NCI-H526 treated with DMSO at 0.1 percent for 48 hours (cell line): ENCODE measurements at regions not wholly inside any gene's neighbourhood (a gene's known extent, or its start where the extent isn't known, plus 50 kb on each side); places are given as distances from the start of the nearest gene placed in this dataset.

Experiments used
- DNase-seq: peaks from one replicate; lab custom pipeline; 2025; lab: John Stamatoyannopoulos, UW

- no peak for DNase-seq
Measured at GRCh38 chr13:73616861-73617260, 517.3 kb downstream of the KLF12 start.

DNA sequence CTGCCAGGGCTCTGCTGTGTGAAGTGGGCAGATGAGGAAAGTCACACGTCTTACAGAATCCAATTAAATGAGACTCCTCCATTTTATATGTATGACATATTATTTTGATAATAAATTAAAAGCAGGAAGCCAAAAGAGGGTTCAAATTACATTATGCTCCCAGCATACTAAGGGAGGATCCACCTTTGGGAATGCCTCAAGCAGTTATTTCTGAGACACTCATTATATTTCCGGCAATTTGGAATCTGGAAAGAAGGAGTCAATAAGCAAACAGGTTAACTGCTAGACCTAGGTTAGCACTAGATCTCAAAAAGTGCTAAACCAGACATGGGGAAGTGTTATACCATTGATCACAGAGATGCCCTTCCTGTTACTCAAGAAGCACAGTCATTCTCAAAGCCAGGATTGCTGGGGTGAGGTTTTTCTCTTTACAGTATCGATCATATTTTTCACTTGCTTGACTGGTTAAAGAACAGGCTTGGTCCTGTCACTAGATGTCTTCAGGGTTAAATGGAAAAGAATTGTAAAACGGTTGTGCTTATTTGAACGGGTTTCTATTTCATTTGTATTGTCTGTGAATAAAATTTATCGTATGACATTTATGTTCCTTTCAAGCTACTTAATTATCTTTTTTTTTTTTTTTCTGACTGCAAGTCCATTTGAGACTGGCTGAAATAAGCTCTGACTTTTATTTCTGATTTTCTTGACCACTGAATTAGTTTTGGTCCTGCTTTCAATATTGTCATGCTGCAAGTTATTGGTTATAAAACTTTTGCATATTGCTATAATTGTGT lies 523.2 kb downstream of the KLF12 start:
- DNase-seq: no peak

GRCh38 chr13:73608711-73609485 lies 525.3 kb downstream of the KLF12 start:
- no peak for DNase-seq

DNA sequence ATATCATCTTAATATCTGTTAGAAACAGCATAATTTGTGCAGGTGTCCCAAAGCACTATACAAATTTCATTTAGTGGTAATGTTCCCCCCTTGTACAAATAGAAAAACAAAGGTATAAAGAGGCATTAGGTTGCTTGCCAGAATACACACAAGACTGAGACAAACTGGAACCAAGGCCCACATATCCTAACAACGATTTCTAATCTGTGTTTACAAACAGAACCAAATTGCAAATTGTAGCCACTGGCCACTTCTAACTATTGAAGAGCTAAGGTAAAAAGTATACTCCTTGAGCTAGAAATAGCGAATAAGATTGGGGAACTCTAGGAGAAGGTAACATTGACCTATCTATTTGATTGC lies 526.1 kb downstream of the KLF12 start:
- DNase-seq: peak; percentile 77

- DNase-seq: no peak
Measured at GRCh38 chr13:73607489-73608156, 526.6 kb downstream of the KLF12 start.

DNA sequence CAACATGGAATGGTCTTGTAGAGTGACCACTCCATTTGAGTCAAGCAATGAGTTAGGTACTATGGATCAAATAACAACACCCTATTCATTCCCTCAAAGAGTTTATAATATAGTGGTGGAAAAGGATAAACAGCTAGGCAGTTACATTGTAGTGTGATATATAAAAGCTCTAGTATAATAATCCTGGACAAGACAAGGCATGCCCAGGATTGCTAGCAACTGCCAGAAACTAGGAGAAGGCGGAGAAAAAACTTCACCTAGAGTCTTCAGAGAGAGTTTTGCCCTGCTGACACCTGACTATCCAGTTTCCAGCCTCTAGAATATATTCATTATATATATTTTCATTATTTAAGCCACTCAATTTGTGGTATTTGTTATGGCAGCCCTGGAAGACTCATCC lies 530.6 kb downstream of the KLF12 start:
- DNase-seq: no peak

DNA sequence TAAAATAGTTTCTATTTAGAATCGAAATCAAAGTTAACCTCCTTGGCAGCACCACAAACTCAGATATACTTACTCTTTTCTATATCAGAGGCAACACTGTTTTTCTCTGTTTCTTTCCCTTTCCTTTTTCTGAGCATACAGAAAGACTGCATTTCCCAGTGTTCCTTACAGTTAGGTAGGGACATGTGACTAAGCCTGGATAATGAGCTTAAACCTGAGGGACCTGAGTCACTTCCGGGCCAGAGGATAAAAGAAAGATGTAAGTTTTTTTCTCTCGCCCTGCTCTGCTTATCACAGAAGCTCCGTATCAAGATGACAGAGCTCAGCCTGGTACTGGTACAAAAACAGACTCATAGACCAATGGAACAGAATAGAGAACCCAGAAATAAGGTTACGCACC lies 531.9 kb downstream of the KLF12 start:
- DNase-seq: no peak

DNA sequence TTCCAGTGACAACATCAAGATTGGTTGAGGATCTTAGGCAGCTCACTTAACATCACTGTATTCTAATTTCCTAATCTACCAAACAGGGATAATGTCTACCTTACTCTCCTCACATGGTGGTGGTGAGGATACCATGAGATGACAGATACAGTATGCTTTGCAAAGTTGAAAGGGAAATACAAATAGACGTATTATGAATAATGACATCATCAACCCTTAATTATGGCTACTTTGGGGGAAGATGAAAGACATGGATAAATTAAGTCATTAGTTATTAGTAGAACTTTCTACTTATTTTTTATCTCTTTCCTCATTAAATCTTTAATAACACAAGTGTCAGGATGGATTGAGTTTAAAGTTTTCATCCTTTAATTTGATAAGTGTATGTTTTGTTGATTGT lies 532.5 kb downstream of the KLF12 start:
- no peak for DNase-seq

- no peak for DNase-seq
Measured at GRCh38 chr13:73599232-73600128, 534.7 kb downstream of the KLF12 start.

GRCh38 chr13:73598020-73598712 lies 536.0 kb downstream of the KLF12 start:
- no peak for DNase-seq

GRCh38 chr13:73596382-73596781 lies 537.6 kb downstream of the KLF5 start:
- DNase-seq: no peak

GRCh38 chr13:73593199-73593765 lies 534.5 kb downstream of the KLF5 start:
- DNase-seq: no peak

DNA sequence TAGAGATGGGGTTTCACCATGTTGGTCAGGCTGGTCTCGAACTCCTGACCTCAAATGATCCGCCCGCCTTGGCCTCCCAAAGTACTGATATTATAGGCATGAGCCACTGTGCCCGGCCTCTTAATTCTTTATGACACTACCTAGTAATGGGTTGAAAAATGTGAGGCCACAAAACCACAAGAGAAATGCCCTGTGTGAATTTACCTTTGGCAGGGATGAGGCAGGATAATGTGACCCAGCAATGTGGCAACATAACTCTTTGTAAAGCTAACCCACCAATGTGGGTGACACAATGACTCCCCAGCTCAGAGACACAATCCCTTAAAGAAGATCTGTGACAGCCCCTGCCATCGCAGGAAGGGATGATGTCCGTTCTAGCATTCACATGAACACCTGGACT lies 533.1 kb downstream of the KLF5 start:
- no peak for DNase-seq

- DNase-seq: no peak
Measured at GRCh38 chr13:73590795-73591194, 532.0 kb downstream of the KLF5 start.

DNA sequence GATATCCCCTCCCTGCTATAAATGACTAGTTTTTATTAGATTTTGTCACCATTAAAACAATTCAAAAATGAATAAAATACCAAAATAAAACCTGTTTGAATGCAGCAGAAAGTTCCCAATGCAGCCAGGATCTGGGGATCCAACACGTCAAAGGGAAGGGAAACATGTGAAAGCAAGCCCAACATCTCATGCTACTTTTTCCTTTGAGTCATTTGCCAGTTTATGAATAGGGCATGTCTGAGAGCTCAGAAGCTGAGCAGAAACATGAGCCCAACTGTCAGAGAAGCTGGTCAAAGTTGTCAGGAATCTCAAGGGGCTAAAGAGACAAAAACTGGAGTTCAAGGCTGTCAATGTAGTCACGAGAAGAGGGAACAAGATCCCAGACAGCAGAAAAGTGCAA lies 526.4 kb downstream of the KLF5 start:
- DNase-seq: no peak

DNA sequence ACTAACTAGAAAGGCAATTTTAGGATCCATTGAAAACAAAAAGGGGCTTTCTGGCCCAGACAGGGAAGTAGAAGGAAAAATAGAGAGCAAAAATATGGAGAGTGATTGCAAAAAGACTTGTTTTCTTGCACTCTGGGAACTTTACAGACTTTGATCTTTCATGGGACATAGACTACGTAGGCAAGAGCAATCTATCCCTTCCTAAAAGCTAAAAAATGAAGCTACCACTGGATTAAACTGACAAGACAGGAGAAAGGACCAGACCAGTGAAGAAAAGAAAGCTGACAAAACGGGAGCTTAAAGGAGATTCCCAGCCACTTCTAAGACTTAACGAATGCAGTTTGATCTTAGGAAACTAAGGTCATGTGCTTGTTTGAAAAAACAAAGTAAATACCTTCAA lies 524.5 kb downstream of the KLF5 start:
- DNase-seq: no peak

DNA sequence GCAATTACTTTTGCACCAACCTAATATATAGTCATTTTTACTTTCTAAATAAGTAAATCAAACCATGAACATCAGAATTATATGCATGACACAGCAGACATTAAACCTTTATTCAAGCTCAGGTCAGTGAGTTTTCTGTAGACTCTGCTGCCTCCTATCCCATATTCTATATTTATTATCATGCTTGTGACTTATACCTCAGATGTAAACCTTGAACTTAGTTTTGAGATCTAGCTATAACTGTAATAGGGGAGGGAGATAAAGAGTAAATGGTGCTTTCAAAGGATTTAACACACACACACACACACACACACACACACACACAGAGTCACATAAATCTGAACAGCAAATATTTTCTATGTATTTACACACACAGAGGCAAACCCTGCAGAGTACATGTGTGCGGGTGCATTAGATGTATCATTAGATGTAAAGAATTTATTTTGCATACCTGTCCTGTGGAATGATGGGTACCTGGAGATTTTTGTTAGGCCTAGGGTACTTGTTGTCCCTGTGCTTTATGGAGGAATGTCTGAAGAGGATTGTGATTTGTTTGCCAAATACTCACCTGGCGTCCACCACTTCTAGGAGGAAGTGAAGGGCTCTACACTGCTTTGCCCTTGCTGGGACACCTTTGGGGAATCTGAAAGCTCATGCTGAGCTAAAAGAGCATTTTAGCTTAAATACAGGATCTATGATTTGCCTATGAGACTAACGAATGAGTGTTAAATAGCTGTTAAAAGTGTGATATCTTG lies 521.9 kb downstream of the KLF5 start:
- DNase-seq: no peak

DNA sequence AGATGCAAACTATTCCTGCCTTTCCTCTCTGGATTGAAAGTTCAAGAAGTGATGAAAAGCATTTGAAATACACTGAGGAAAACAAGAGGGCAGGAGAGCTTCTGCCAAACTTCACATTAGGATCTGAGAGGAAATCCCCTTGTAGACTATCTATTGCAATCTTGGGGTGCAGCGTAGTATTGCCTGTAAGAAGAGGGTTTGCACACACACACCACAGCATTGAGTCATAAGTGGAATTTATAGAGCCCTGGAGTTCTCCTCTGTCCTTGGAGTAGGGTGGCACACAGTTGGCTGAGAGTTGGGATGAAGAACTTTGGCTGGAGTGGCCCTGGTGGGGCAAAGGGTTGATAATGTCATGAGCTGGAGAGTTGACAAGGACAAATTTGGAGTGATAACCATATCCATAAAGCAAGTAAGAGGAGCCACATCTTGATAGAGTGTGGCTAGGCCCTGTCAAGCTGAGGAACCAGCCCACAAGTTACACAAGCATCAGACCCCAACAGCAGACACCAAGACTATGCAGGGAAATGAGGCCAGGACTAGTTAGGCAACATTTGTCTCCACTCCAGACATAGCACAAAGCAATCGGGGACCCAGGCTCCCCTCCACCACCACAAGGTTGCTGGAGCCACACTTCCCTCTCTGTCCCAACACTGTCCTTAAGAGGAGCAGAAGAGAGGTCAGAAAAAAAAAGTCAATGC lies 520.9 kb downstream of the KLF5 start:
- DNase-seq: no peak

GRCh38 chr13:73578251-73578875 lies 519.6 kb downstream of the KLF5 start:
- DNase-seq: peak; percentile 63
